DND-41 (cell line): ENCODE measurements at regions not wholly inside any gene's neighbourhood (a gene's known extent, or its start where the extent isn't known, plus 50 kb on each side); places are given as distances from the start of the nearest gene placed in this dataset.

Experiments used
- ATAC-seq: fragments of 200-7000 bp; cut with Tn5 transposase; 3 replicates; pipeline ENCODE4 v1.9.1; 2021; ENCODE audit warnings: low read depth; ENCODE audit not compliant: insufficient read depth
- DNase-seq: peaks from one replicate; pipeline ENCODE4 v3.0.0-alpha.2; 2020
- H2AFZ ChIP-seq: 2 replicates; pipeline ENCODE4 v1.6.0; 2012; ENCODE audit warnings: low read depth, low read length
- H3K27ac ChIP-seq: 2 replicates; pipeline ENCODE4 v1.5.1; 2012; ENCODE audit warnings: low read length, inconsistent platforms
- H3K27me3 ChIP-seq: fragments of 200-600 bp; sonication (generic); 2 replicates; pipeline ENCODE4 v1.6.0; 2012; ENCODE audit warnings: low read length, mild to moderate bottlenecking, inconsistent platforms; ENCODE audit not compliant: insufficient read depth, poor library complexity
- H3K36me3 ChIP-seq: 2 replicates; pipeline ENCODE4 v1.5.1; 2012; ENCODE audit warnings: low read length, inconsistent platforms; ENCODE audit not compliant: insufficient read depth
- H3K4me1 ChIP-seq: 2 replicates; pipeline ENCODE4 v1.5.1; 2012; ENCODE audit warnings: mild to moderate bottlenecking, low read length; ENCODE audit not compliant: insufficient read depth
- H3K4me2 ChIP-seq: 2 replicates; pipeline ENCODE4 v1.6.0; 2012; ENCODE audit warnings: mild to moderate bottlenecking, moderate library complexity, low read length, inconsistent platforms; ENCODE audit not compliant: insufficient read depth
- H3K4me3 ChIP-seq, 2 experiments: fragments of 200-600 bp in 1 of 2; shearing (Covaris generic) in 1 of 2; 2 replicates each; pipeline ENCODE4 v1.5.1; 2012 to 2016; ENCODE audit warnings: inconsistent platforms in 2 of 2, low read length in 2 of 2, mild to moderate bottlenecking in 2 of 2, low read depth in 1 of 2, moderate library complexity in 1 of 2
- H3K79me2 ChIP-seq: 2 replicates; pipeline ENCODE4 v1.6.0; 2012; ENCODE audit warnings: low read length, inconsistent platforms; ENCODE audit not compliant: insufficient read depth
- H3K9ac ChIP-seq: 2 replicates; pipeline ENCODE4 v1.6.0; 2012; ENCODE audit warnings: low read depth, mild to moderate bottlenecking, inconsistent platforms, low read length, moderate library complexity
- H3K9me3 ChIP-seq: 2 replicates; pipeline ENCODE4 v1.5.1; 2012; ENCODE audit warnings: low read length, moderate library complexity, mild to moderate bottlenecking, inconsistent platforms; ENCODE audit not compliant: insufficient read depth, severe bottlenecking
- H4K20me1 ChIP-seq: 2 replicates; pipeline ENCODE4 v1.6.0; 2012; ENCODE audit warnings: low read length; ENCODE audit not compliant: insufficient read depth
- CTCF ChIP-seq: IDR thresholded peaks from 2 replicates; pipeline ENCODE4 v1.5.1; 2012; ENCODE audit warnings: borderline replicate concordance, low read length, moderate library complexity, mild to moderate bottlenecking; ENCODE audit not compliant: poor library complexity, severe bottlenecking; ENCODE audit errors: extremely low read depth
- EZH2 ChIP-seq: IDR thresholded peaks from 3 replicates; pipeline ENCODE4 v1.6.1; 2012; ENCODE audit warnings: borderline replicate concordance, low read depth, mild to moderate bottlenecking, moderate library complexity, low read length, inconsistent platforms; ENCODE audit not compliant: severe bottlenecking

GRCh38 chr2:176554101-176555048 is 285.1 kb downstream of the MTX2 start:
- no peaks in the 10 kb centered on the region for H3K79me2 ChIP-seq
- TF ChIP-seq EZH2 = no peak
- TF ChIP-seq CTCF = peak; percentile 88
- H3K4me2 ChIP-seq = peak overlapping the region; percentile 52; the same call in 1 of the 2 replicates

DNA sequence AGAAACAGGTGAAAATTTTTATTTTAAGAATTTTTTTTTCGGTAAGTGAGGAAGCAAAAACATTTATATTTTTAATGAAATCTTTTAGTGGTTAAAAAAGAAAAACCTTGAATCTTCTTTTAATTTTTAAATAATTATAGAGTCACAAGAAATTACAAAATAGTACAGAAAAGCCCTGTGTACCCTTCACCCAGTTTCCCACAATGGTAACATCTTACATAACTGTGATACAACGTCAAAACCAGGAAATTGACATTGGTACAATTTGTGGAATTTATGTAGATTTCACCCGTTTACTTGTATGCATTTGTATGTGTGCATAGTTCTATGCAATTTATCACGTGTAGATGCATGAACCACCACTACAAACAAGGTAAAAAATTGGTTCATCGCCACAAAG is 285.9 kb downstream of the MTX2 start:
- Histone ChIP-seq H3K9ac (no peak overlapping the region), H3K4me3 (no peak overlapping the region), H3K36me3 (no peaks in the 10 kb centered on the region), H4K20me1 (no peaks in the 10 kb centered on the region), H3K79me2 (no peaks in the 10 kb centered on the region), H3K4me1 (peaks cover 17% of the 10 kb centered on the region), H3K27ac (no peak overlapping the region), H3K27me3 (no peaks in the 10 kb centered on the region), H3K4me2 (no peak overlapping the region), H2AFZ (no peak overlapping the region), H3K9me3 (no peaks in the 10 kb centered on the region)
- TF ChIP-seq EZH2 (no peak), CTCF (no peak)
- ATAC-seq = no peak
- no peak for DNase-seq

More at GRCh38 chr2:176554101-176555048, 285.1 kb downstream of the MTX2 start:
- Histone ChIP-seq H4K20me1 (no peaks in the 10 kb centered on the region), H3K9ac (peak overlapping the region; percentile 24; the same call in 1 of the 2 replicates), H3K4me1 (peaks cover 17% of the 10 kb centered on the region), H3K4me3 (no peak overlapping the region), H3K36me3 (no peaks in the 10 kb centered on the region), H3K27me3 (no peaks in the 10 kb centered on the region), H2AFZ (peak overlapping the region; percentile 69), H3K27ac (peak overlapping the region; percentile 73), H3K9me3 (no peaks in the 10 kb centered on the region)
- ATAC-seq (peak; percentile 78), DNase-seq (peak; percentile 44)

GRCh38 chr2:176555781-176556180 is 286.5 kb downstream of the MTX2 start:
- no peak overlapping the region for H3K4me2 ChIP-seq
- H3K9ac ChIP-seq = no peak overlapping the region
- no peaks in the 10 kb centered on the region for H3K36me3 ChIP-seq
- ATAC-seq (no peak), DNase-seq (no peak)
- H3K4me1 ChIP-seq = peaks cover 17% of the 10 kb centered on the region
- H2AFZ ChIP-seq = no peak overlapping the region
- TF ChIP-seq CTCF = no peak
- TF ChIP-seq EZH2 = no peak
- H3K79me2 ChIP-seq = no peaks in the 10 kb centered on the region
- H4K20me1 ChIP-seq = no peaks in the 10 kb centered on the region
- no peak overlapping the region for H3K27ac ChIP-seq
- H3K4me3 ChIP-seq = no peak overlapping the region
- H3K27me3 ChIP-seq = no peaks in the 10 kb centered on the region
- no peaks in the 10 kb centered on the region for H3K9me3 ChIP-seq
